ENCODE measurements at regions not wholly inside any gene's neighbourhood (a gene's known extent, or its start where the extent isn't known, plus 50 kb on each side); places are given as distances from the start of the nearest gene placed in this dataset.

GRCh38 chr22:48661984-48662383 lies 1165.7 kb downstream of the BRD1 start:
- intact Hi-C loops (cut with micrococcal nuclease) = no loop called here
- H3K27me3 ChIP-seq (ENCODE audit: low read length) = no peaks in the 10 kb centered on the region
- no peaks in the 10 kb centered on the region for H3K9me2 ChIP-seq (replicated peaks; ENCODE audit: low read length)
- no peak overlapping the region for H3K27ac ChIP-seq (ENCODE audit: low read length)
- H3K79me2 ChIP-seq (ENCODE audit: low read length) = no peaks in the 10 kb centered on the region
- H3K4me1 ChIP-seq (ENCODE audit: insufficient read depth, low read length) = no peaks in the 10 kb centered on the region
- H3K4me2 ChIP-seq (ENCODE audit: low read length) = no peak overlapping the region
- POLR2A ChIA-PET (ENCODE audit: unreplicated experiment) = no interaction called here
- no peak overlapping the region for H2AFZ ChIP-seq (ENCODE audit: low read length)
- no peaks in the 10 kb centered on the region for H3F3A ChIP-seq (ENCODE audit: low read length, unreplicated experiment)
- no peaks in the 10 kb centered on the region for H3K9me3 ChIP-seq (ENCODE audit: low read length)
- no TSS peak for BruUV-seq (replicated peaks)
- no peak overlapping the region for H3K4me3 ChIP-seq (ENCODE audit: low read length)
- H3K36me3 ChIP-seq (ENCODE audit: low read depth, low read length) = no peaks in the 10 kb centered on the region
- TF ChIP-seq EZH2phosphoT487 (IDR thresholded peaks at IDR 0.05; ENCODE audit: borderline replicate concordance, low read length) (no peak), EZH2 (IDR thresholded peaks at IDR 0.05; ENCODE audit: low read length, unreplicated experiment) (no peak), CTCF (conservative IDR thresholded peaks at IDR 0.05; ENCODE audit: low read depth, low read length) (no peak)
- no peaks in the 10 kb centered on the region for H4K20me1 ChIP-seq (ENCODE audit: low read length)
- ATAC-seq (no peak), DNase-seq (no peak)
- no peak overlapping the region for H3K9ac ChIP-seq (ENCODE audit: low read length)
- CTCF ChIA-PET = no interaction called here

- no peaks in the 10 kb centered on the region for H3K4me1 ChIP-seq (ENCODE audit: insufficient read depth, low read length)
- H2AFZ ChIP-seq (ENCODE audit: low read length) = no peak overlapping the region
- H3K4me2 ChIP-seq (ENCODE audit: low read length) = no peak overlapping the region
- no peaks in the 10 kb centered on the region for H4K20me1 ChIP-seq (ENCODE audit: low read length)
- ChIA-PET POLR2A (ENCODE audit: unreplicated experiment) (no interaction called here), CTCF (no interaction called here)
- no peaks in the 10 kb centered on the region for H3K27me3 ChIP-seq (ENCODE audit: low read length)
- ATAC-seq = no peak
- DNase-seq = no peak
- no peak overlapping the region for H3K27ac ChIP-seq (ENCODE audit: low read length)
- H3K9ac ChIP-seq (ENCODE audit: low read length) = no peak overlapping the region
- no peaks in the 10 kb centered on the region for H3K9me2 ChIP-seq (replicated peaks; ENCODE audit: low read length)
- TF ChIP-seq EZH2 (IDR thresholded peaks at IDR 0.05; ENCODE audit: low read length, unreplicated experiment) (no peak), EZH2phosphoT487 (IDR thresholded peaks at IDR 0.05; ENCODE audit: borderline replicate concordance, low read length) (no peak), CTCF (conservative IDR thresholded peaks at IDR 0.05; ENCODE audit: low read depth, low read length) (no peak)
- no peaks in the 10 kb centered on the region for H3K79me2 ChIP-seq (ENCODE audit: low read length)
- no peaks in the 10 kb centered on the region for H3F3A ChIP-seq (ENCODE audit: low read length, unreplicated experiment)
- no TSS peak for BruUV-seq (replicated peaks)
- no peak overlapping the region for H3K4me3 ChIP-seq (ENCODE audit: low read length)
- no peaks in the 10 kb centered on the region for H3K36me3 ChIP-seq (ENCODE audit: low read depth, low read length)
- intact Hi-C loops (cut with micrococcal nuclease) = no loop called here
- no peaks in the 10 kb centered on the region for H3K9me3 ChIP-seq (ENCODE audit: low read length)
Observed at GRCh38 chr22:48660790-48661740, 1166.6 kb downstream of the BRD1 start.

- no TSS peak for BruUV-seq (replicated peaks)
- POLR2A ChIA-PET (ENCODE audit: unreplicated experiment) = no interaction called here
- no peaks in the 10 kb centered on the region for H3K27me3 ChIP-seq (ENCODE audit: low read length)
Observed at GRCh38 chr22:48660104-48660789, 1167.4 kb downstream of the BRD1 start.

More at GRCh38 chr22:48660104-48660789, 1167.4 kb downstream of the BRD1 start:
- Histone ChIP-seq H3K79me2 (ENCODE audit: low read length) (no peaks in the 10 kb centered on the region), H3K4me2 (ENCODE audit: low read length) (no peak overlapping the region), H4K20me1 (ENCODE audit: low read length) (no peaks in the 10 kb centered on the region), H3K9me2 (replicated peaks; ENCODE audit: low read length) (no peaks in the 10 kb centered on the region), H3K4me1 (ENCODE audit: insufficient read depth, low read length) (no peaks in the 10 kb centered on the region), H3K27ac (ENCODE audit: low read length) (no peak overlapping the region), H3K9me3 (ENCODE audit: low read length) (no peaks in the 10 kb centered on the region), H3F3A (ENCODE audit: low read length, unreplicated experiment) (no peaks in the 10 kb centered on the region), H3K9ac (ENCODE audit: low read length) (no peak overlapping the region), H2AFZ (ENCODE audit: low read length) (no peak overlapping the region), H3K36me3 (ENCODE audit: low read depth, low read length) (no peaks in the 10 kb centered on the region), H3K4me3 (ENCODE audit: low read length) (no peak overlapping the region)
- intact Hi-C loops (cut with micrococcal nuclease) = no loop called here
- no peak for TF ChIP-seq EZH2 (IDR thresholded peaks at IDR 0.05; ENCODE audit: low read length, unreplicated experiment)
- no peak for TF ChIP-seq CTCF (conservative IDR thresholded peaks at IDR 0.05; ENCODE audit: low read depth, low read length)
- TF ChIP-seq EZH2phosphoT487 (IDR thresholded peaks at IDR 0.05; ENCODE audit: borderline replicate concordance, low read length) = no peak
- CTCF ChIA-PET = no interaction called here
- ATAC-seq (no peak), DNase-seq (no peak)

Measured in PC-3 (cell line).